Progenitor cell of endocrine pancreas (in vitro differentiated cells): ENCODE measurements at regions not wholly inside any gene's neighbourhood (a gene's known extent, or its start where the extent isn't known, plus 50 kb on each side); places are given as distances from the start of the nearest gene placed in this dataset.

Source experiments
- DNase-seq: peaks from one replicate; pipeline ENCODE4 v3.0.0; 2021; ENCODE audit warnings: low spot score; ENCODE audit not compliant: unreplicated experiment
- H3K27ac Mint-ChIP-seq: 2 replicates; pipeline ENCODE4 v1.8.0; 2021; ENCODE audit warnings: mild to moderate bottlenecking, moderate library complexity, mixed read lengths
- H3K27me3 Mint-ChIP-seq: 2 replicates; pipeline ENCODE4 v1.8.0; 2021; ENCODE audit warnings: mixed read lengths
- H3K36me3 Mint-ChIP-seq: 2 replicates; pipeline ENCODE4 v1.8.0; 2022; ENCODE audit warnings: mixed read lengths; ENCODE audit not compliant: insufficient read depth
- H3K4me1 Mint-ChIP-seq: 2 replicates; pipeline ENCODE4 v1.8.0; 2021; ENCODE audit warnings: low read depth, mixed read lengths
- H3K4me3 Mint-ChIP-seq: 2 replicates; pipeline ENCODE4 v1.8.0; 2021; ENCODE audit warnings: low read depth, mild to moderate bottlenecking, moderate library complexity, mixed read lengths
- H3K9me3 Mint-ChIP-seq: 2 replicates; pipeline ENCODE4 v1.8.0; 2021; ENCODE audit warnings: low read depth, mixed read lengths
- TF ChIP-seq, protein P1 (sequence below): fragments of 200-600 bp; sonication (generic); IDR thresholded peaks from one replicate; pipeline ENCODE4 v1.5.0; 2021; ENCODE audit warnings: antibody characterized with exemption, mild to moderate bottlenecking; ENCODE audit not compliant: unreplicated experiment

DNA sequence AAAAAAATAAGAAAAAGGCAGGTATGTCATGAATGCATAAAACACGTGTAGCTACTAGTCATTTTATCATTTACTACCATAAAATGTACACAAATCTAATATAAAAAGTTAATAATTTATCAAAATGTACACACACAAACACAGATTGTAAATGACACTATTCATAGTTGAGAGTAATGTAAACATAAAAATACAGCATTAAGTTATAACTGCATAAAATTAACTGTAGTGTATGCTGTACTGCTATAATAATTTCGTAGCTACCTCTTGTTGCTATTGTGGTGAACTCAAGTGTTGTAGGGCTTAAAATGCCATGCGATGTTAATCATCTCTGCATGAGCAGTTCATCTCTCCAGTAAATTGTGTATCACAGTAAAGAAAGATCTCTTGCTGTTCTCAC lies 170.0 kb downstream of the MRPL14 start:
- Mint-ChIP-seq H3K36me3 (no peaks in the 10 kb centered on the region), H3K27me3 (no peaks in the 10 kb centered on the region), H3K9me3 (peaks cover 6% of the 10 kb centered on the region), H3K27ac (no peak overlapping the region), H3K4me3 (no peak overlapping the region), H3K4me1 (no peaks in the 10 kb centered on the region)
- DNase-seq: no peak
- TF ChIP-seq, protein P1, sequence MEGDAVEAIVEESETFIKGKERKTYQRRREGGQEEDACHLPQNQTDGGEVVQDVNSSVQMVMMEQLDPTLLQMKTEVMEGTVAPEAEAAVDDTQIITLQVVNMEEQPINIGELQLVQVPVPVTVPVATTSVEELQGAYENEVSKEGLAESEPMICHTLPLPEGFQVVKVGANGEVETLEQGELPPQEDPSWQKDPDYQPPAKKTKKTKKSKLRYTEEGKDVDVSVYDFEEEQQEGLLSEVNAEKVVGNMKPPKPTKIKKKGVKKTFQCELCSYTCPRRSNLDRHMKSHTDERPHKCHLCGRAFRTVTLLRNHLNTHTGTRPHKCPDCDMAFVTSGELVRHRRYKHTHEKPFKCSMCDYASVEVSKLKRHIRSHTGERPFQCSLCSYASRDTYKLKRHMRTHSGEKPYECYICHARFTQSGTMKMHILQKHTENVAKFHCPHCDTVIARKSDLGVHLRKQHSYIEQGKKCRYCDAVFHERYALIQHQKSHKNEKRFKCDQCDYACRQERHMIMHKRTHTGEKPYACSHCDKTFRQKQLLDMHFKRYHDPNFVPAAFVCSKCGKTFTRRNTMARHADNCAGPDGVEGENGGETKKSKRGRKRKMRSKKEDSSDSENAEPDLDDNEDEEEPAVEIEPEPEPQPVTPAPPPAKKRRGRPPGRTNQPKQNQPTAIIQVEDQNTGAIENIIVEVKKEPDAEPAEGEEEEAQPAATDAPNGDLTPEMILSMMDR: no peak

DNA sequence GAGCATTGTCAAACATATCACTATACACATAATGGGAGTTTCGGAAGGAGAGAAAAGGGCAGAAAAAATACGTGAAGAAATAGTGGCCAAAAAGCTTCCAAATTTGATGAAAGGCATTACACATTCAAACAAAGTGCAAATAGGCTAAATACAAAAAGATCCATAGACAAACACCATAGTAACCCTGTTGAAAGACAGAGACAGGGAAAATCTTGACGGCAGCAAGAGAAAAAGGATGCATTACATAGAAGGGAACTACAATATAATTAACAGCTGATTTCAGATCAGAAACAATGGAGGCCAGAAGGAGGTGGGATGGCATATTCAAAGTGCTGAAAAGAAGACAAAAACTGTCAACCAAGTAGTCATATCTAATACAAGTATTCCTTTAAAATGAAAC lies 170.8 kb downstream of the MRPL14 start:
- DNase-seq: no peak
- Mint-ChIP-seq H3K27me3 (no peaks in the 10 kb centered on the region), H3K36me3 (no peaks in the 10 kb centered on the region), H3K9me3 (peaks cover 6% of the 10 kb centered on the region), H3K4me1 (peaks cover 3% of the 10 kb centered on the region), H3K4me3 (no peak overlapping the region), H3K27ac (no peak overlapping the region)
- TF ChIP-seq, protein P1: no peak

DNA sequence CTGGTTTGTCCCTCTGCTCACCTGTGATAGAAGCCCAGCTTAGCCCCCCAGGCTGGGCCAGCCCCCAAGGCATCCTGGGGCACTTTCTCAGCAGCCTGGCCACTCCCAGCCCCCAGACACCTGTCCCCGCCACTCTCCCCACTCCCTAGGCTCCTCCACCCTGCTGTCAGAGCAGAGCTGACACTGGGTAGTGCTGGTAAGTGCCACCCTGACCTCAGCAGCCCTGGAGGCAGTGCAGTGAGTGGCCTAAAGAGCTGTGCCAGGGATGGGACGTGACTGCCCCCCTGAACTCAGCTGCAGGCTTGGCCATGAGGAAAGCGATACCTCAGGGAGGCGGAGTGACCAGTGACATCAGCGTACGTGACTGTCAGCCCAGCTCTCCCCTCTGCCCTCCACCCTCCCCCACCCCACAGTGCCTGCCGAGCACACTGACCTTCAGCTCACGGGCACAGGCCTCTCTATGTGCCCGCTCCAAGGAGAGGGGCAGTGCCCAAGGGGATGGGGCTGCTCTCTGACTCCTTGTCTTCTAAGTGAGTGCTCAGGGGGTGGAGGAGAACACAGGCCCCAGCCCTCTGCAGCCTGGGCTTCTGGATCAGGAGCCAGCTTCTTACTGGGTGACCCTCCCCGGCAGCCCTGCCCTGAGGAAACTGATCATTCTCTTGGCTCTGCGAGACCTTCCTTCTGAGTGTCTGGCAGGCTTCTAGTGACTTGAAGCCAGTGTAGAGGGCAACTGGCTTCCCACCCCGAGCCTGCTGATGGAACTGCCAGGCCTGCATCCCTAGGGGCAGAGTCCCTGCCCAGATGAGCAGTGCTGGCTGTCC lies 172.7 kb downstream of the MRPL14 start:
- Mint-ChIP-seq H3K36me3 (no peaks in the 10 kb centered on the region), H3K4me3 (no peak overlapping the region), H3K27me3 (no peaks in the 10 kb centered on the region), H3K27ac (no peak overlapping the region), H3K4me1 (peaks cover 6% of the 10 kb centered on the region), H3K9me3 (peaks cover 6% of the 10 kb centered on the region)
- DNase-seq: no peak
- TF ChIP-seq, protein P1: no peak

DNA sequence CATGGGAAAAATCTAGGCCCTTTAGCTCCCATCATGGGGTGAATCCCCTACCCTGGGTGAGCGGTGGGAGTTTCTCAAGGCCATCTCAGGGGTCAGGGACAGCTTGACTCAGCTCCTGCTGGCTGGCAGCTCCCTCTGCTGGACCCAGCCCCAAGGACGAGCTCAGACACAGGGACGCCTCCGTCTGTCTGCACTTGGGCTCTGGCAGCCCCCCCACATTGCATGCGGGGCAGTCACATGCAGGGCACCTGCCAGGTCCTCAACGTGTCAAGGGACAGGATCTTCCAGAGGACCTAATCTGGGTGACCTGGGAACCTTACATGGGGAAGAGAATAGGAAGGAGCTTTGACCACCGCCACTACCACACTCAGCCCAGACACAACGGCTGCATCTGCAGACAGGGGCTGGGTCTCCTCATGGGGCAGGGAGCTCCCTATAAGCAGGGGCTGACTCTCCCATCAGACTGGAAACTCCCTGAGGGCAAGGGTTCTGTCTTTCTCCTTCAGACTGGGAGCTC lies 173.4 kb downstream of the MRPL14 start:
- TF ChIP-seq, protein P1: peak; percentile 44

DNA sequence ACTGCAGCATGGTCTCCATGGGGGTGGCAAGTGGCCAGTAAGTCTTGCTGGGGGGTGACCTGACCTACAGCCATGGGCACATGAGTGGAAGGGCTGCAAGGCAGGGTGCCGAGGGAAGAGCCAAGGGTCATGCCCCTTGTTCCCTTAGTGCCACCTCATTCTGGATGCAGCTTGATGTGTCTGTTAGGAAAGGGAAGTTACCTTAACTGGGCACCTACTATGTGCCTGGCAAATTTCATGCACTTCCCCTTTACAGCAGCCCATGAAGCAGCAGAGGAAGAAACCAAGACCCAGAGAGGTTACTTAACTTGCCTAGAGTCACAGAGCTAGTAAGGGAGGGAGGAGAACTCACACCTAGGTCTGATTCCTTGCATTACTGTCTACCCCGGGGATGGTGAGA lies 174.0 kb downstream of the MRPL14 start:
- H3K27ac Mint-ChIP-seq: no peak overlapping the region
- H3K4me1 Mint-ChIP-seq: peaks cover 9% of the 10 kb centered on the region
- TF ChIP-seq, protein P1: no peak
- no peak for DNase-seq
- no peaks in the 10 kb centered on the region for H3K27me3 Mint-ChIP-seq
- no peaks in the 10 kb centered on the region for H3K36me3 Mint-ChIP-seq
- H3K4me3 Mint-ChIP-seq: no peak overlapping the region
- peaks cover 6% of the 10 kb centered on the region for H3K9me3 Mint-ChIP-seq

More for the DNA sequence above, 173.4 kb downstream of the MRPL14 start:
- H3K36me3 Mint-ChIP-seq: no peaks in the 10 kb centered on the region
- H3K27me3 Mint-ChIP-seq: no peaks in the 10 kb centered on the region
- no peak overlapping the region for H3K27ac Mint-ChIP-seq
- no peak for DNase-seq
- H3K4me1 Mint-ChIP-seq: peaks cover 7% of the 10 kb centered on the region
- no peak overlapping the region for H3K4me3 Mint-ChIP-seq
- peaks cover 6% of the 10 kb centered on the region for H3K9me3 Mint-ChIP-seq
